ENCODE measurements at regions not wholly inside any gene's neighbourhood (a gene's known extent, or its start where the extent isn't known, plus 50 kb on each side); places are given as distances from the start of the nearest gene placed in this dataset.

DNA sequence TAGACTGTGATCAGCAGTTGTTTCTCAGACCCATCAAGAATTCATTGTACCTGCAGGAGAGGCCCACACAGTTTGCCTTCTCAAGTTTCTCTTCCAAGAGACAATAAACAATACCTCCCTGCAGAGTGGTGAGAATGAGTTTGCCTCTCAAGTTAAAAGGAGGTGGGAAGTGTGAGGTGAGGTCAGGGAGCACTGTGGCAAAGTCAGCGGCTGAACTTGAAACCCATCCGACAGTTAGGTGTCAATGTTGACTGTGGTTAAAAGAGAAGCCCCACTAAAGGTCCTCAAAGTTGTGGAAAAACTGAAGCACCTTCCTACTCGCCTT is 72.9 kb upstream of the TSC22D1 start:
- no peak for ATAC-seq
- POLR2A ChIA-PET, result no interaction called here
- no TSS peak for BruUV-seq (replicated peaks)
- Histone ChIP-seq H2AFZ (ENCODE audit: low read depth, low read length, poor library complexity, severe bottlenecking) (no peak overlapping the region), H3K4me2 (ENCODE audit: low read length) (no peak overlapping the region), H3K36me3 (ENCODE audit: control insufficient read depth in 1 of 2, insufficient read depth in 2 of 2, low read length in 2 of 2) (no peaks in the 10 kb centered on the region), H4K20me1 (ENCODE audit: insufficient read depth) (no peaks in the 10 kb centered on the region), H3K27ac (ENCODE audit: low read depth, low read length) (no peak overlapping the region), H3K9me3 (ENCODE audit: control insufficient read depth in 1 of 2, insufficient read depth in 1 of 2, low read depth in 1 of 2, low read length in 2 of 2) (no peaks in the 10 kb centered on the region), H3K9me2 (ENCODE audit: insufficient read depth) (no peaks in the 10 kb centered on the region), H3K27me3 (ENCODE audit: insufficient read depth, low read length) (no peaks in the 10 kb centered on the region), H3K4me1 (ENCODE audit: control insufficient read depth in 1 of 2, insufficient read depth in 2 of 2, low read length in 2 of 2) (peaks cover 0 to 9% of the 10 kb centered on the region in 2 experiments; a peak in 1 of 4 replicates), H3K4me3 (replicated peaks in 1 of 2; ENCODE audit: low read depth in 1 of 2, low read length in 2 of 2) (no peak overlapping the region), H3K9ac (ENCODE audit: low read length) (no peak overlapping the region), H3K79me2 (ENCODE audit: insufficient read depth, low read length) (no peaks in the 10 kb centered on the region)
- CTCF ChIA-PET, result no interaction called here
- no peak for TF ChIP-seq CBX3 (IDR thresholded peaks at IDR 0.05; ENCODE audit: low read depth)
- TF ChIP-seq, protein P1, sequence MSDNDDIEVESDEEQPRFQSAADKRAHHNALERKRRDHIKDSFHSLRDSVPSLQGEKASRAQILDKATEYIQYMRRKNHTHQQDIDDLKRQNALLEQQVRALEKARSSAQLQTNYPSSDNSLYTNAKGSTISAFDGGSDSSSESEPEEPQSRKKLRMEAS (IDR thresholded peaks at IDR 0.05), result no peak
- TF ChIP-seq, protein P2, sequence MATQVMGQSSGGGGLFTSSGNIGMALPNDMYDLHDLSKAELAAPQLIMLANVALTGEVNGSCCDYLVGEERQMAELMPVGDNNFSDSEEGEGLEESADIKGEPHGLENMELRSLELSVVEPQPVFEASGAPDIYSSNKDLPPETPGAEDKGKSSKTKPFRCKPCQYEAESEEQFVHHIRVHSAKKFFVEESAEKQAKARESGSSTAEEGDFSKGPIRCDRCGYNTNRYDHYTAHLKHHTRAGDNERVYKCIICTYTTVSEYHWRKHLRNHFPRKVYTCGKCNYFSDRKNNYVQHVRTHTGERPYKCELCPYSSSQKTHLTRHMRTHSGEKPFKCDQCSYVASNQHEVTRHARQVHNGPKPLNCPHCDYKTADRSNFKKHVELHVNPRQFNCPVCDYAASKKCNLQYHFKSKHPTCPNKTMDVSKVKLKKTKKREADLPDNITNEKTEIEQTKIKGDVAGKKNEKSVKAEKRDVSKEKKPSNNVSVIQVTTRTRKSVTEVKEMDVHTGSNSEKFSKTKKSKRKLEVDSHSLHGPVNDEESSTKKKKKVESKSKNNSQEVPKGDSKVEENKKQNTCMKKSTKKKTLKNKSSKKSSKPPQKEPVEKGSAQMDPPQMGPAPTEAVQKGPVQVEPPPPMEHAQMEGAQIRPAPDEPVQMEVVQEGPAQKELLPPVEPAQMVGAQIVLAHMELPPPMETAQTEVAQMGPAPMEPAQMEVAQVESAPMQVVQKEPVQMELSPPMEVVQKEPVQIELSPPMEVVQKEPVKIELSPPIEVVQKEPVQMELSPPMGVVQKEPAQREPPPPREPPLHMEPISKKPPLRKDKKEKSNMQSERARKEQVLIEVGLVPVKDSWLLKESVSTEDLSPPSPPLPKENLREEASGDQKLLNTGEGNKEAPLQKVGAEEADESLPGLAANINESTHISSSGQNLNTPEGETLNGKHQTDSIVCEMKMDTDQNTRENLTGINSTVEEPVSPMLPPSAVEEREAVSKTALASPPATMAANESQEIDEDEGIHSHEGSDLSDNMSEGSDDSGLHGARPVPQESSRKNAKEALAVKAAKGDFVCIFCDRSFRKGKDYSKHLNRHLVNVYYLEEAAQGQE (IDR thresholded peaks at IDR 0.05; ENCODE audit: low read depth), result no peak
- TF ChIP-seq ZNF274 (IDR thresholded peaks at IDR 0.05; ENCODE audit: low read depth, low read length), result no peak
- TF ChIP-seq SIN3A (IDR thresholded peaks at IDR 0.05; ENCODE audit: low read depth), result no peak
- TF ChIP-seq YY1 (IDR thresholded peaks at IDR 0.05; ENCODE audit: extremely low read depth, insufficient replicate concordance, low read depth, low read length), result no peak
- no peak for TF ChIP-seq ELF1 (IDR thresholded peaks at IDR 0.05; ENCODE audit: borderline replicate concordance, low read depth)
- no peak for TF ChIP-seq RAD21 (IDR thresholded peaks at IDR 0.05; ENCODE audit: low read depth)
- TF ChIP-seq JUND (IDR thresholded peaks at IDR 0.05), result no peak
- TF ChIP-seq CEBPB (IDR thresholded peaks at IDR 0.05; ENCODE audit: low read depth), result no peak
- DNase-seq (ENCODE audit: low read depth, low spot score), result no peak
- intact Hi-C loops (cut with micrococcal nuclease), result loop anchor here (10.0 kb wide), 1 partner anchor 164 kb away; no protein-coding TSS in a partner anchor
- RAD21 ChIA-PET (ENCODE audit: low non-redundant PET in 1 of 2, low total read pairs in 2 of 2, uncharacterized antibody in 2 of 2, unreplicated experiment in 2 of 2), result no interaction called here

Measured in HCT116 (cell line).